HEK293T (cell line): ENCODE measurements at regions not wholly inside any gene's neighbourhood (a gene's known extent, or its start where the extent isn't known, plus 50 kb on each side); places are given as distances from the start of the nearest gene placed in this dataset.

ENCODE experiments used
- BHLHE40 ChIP-seq: fragments of 450-650 bp; IDR thresholded peaks from 2 replicates; pipeline ENCODE4 v1.6.1; 2016; ENCODE audit warnings: mild to moderate bottlenecking, moderate library complexity, borderline replicate concordance
- SP1 ChIP-seq: fragments of 450-650 bp; IDR thresholded peaks from 2 replicates; pipeline ENCODE4 v1.6.1; 2017
- TARDBP ChIP-seq: fragments of 450-650 bp; IDR thresholded peaks from 2 replicates; pipeline ENCODE4 v1.6.1; 2016

- TF ChIP-seq TARDBP (no peak), BHLHE40 (no peak), SP1 (no peak)
Measured at GRCh38 chr7:153840861-153841260, 211.3 kb upstream of the DPP6 start.
